Ishikawa (cell line): ENCODE measurements at regions not wholly inside any gene's neighbourhood (a gene's known extent, or its start where the extent isn't known, plus 50 kb on each side); places are given as distances from the start of the nearest gene placed in this dataset.

Experiments
- CEBPB ChIP-seq: IDR thresholded peaks from 2 replicates; pipeline ENCODE4 v1.6.1; 2012
- EP300 ChIP-seq: IDR thresholded peaks from 2 replicates; pipeline ENCODE4 v1.6.1; 2012; ENCODE audit warnings: borderline replicate concordance
- FOXM1 ChIP-seq: IDR thresholded peaks from 2 replicates; pipeline ENCODE4 v1.6.1; 2012; ENCODE audit warnings: low read depth, borderline replicate concordance
- RAD21 ChIP-seq: IDR thresholded peaks from 2 replicates; pipeline ENCODE4 v1.6.1; 2012; ENCODE audit warnings: low read depth
- TEAD4 ChIP-seq: IDR thresholded peaks from 2 replicates; pipeline ENCODE4 v1.6.1; 2012
- ZBTB7A ChIP-seq: IDR thresholded peaks from 2 replicates; pipeline ENCODE4 v1.6.1; 2012; ENCODE audit warnings: low read depth
- TF ChIP-seq, protein P1 (sequence below): IDR thresholded peaks from 2 replicates; pipeline ENCODE4 v1.6.1; 2012
- TF ChIP-seq, protein P2 (sequence below): IDR thresholded peaks from 2 replicates; pipeline ENCODE4 v1.6.1; 2012; ENCODE audit warnings: low read depth, mild to moderate bottlenecking

DNA sequence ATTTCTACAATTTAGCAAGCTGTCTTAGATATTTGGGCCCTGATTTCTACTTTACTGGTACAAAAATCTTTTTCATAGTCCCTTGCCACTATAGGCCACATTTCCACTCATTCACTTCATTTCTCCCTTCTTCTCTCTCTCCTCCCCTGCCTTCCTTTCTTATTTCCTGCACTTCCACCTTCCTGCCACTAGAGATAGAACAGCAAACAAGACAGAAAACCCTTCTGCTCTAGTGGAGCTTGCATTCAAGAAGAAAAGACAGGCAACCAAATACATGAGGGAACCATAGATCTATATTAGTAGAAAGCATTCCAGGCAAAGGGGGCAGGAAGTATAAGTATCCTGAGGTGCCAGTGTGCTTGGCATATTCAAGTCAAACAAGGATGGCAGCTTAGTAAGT is 623.5 kb downstream of the FLRT2 start:
- TF ChIP-seq TEAD4: no peak
- TF ChIP-seq EP300: no peak
- no peak for TF ChIP-seq FOXM1
- TF ChIP-seq, protein P1, sequence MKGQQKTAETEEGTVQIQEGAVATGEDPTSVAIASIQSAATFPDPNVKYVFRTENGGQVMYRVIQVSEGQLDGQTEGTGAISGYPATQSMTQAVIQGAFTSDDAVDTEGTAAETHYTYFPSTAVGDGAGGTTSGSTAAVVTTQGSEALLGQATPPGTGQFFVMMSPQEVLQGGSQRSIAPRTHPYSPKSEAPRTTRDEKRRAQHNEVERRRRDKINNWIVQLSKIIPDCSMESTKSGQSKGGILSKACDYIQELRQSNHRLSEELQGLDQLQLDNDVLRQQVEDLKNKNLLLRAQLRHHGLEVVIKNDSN: no peak
- no peak for TF ChIP-seq RAD21
- TF ChIP-seq, protein P2, sequence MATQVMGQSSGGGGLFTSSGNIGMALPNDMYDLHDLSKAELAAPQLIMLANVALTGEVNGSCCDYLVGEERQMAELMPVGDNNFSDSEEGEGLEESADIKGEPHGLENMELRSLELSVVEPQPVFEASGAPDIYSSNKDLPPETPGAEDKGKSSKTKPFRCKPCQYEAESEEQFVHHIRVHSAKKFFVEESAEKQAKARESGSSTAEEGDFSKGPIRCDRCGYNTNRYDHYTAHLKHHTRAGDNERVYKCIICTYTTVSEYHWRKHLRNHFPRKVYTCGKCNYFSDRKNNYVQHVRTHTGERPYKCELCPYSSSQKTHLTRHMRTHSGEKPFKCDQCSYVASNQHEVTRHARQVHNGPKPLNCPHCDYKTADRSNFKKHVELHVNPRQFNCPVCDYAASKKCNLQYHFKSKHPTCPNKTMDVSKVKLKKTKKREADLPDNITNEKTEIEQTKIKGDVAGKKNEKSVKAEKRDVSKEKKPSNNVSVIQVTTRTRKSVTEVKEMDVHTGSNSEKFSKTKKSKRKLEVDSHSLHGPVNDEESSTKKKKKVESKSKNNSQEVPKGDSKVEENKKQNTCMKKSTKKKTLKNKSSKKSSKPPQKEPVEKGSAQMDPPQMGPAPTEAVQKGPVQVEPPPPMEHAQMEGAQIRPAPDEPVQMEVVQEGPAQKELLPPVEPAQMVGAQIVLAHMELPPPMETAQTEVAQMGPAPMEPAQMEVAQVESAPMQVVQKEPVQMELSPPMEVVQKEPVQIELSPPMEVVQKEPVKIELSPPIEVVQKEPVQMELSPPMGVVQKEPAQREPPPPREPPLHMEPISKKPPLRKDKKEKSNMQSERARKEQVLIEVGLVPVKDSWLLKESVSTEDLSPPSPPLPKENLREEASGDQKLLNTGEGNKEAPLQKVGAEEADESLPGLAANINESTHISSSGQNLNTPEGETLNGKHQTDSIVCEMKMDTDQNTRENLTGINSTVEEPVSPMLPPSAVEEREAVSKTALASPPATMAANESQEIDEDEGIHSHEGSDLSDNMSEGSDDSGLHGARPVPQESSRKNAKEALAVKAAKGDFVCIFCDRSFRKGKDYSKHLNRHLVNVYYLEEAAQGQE: no peak
- TF ChIP-seq CEBPB: no peak
- TF ChIP-seq ZBTB7A: no peak
